OCI-LY3 (cell line): ENCODE measurements at regions not wholly inside any gene's neighbourhood (a gene's known extent, or its start where the extent isn't known, plus 50 kb on each side); places are given as distances from the start of the nearest gene placed in this dataset.
"Not testable (repeated sequence)": the region's sequence is repeated elsewhere in the genome, so short reads cannot be mapped to it uniquely, and the experiment has no call there.

Experiments used
- H2AFZ ChIP-seq: fragments of 200-600, 300-600 bp; shearing (Covaris generic); 2 replicates; pipeline ENCODE4 v1.6.0; 2014; ENCODE audit warnings: antibody characterized with exemption, low read depth, low read length
- H3K27ac ChIP-seq: fragments of 200-600, 300-600 bp; sonication (generic); 2 replicates; pipeline ENCODE4 v1.5.1; 2014; ENCODE audit warnings: mild to moderate bottlenecking, low read length, moderate library complexity, mixed read lengths
- H3K27me3 ChIP-seq: fragments of 200-600, 300-600 bp; sonication (generic); 2 replicates; pipeline ENCODE4 v1.6.1; 2014; ENCODE audit warnings: low read depth, low read length, mixed read lengths
- H3K36me3 ChIP-seq: fragments of 200-600, 300-600 bp; sonication (generic); replicated peaks from 2 replicates; pipeline ENCODE3; 2014; ENCODE audit warnings: low read depth, low read length, mixed read lengths
- H3K4me1 ChIP-seq: fragments of 300-600, 200-600 bp; sonication (generic); 2 replicates; pipeline ENCODE4 v1.6.1; 2014; ENCODE audit warnings: low read length, mixed read lengths
- H3K4me2 ChIP-seq: fragments of 200-600, 300-600 bp; sonication (generic); 2 replicates; pipeline ENCODE4 v1.6.1; 2014; ENCODE audit warnings: low read length, mixed read lengths
- H3K4me3 ChIP-seq: fragments of 300-600, 200-600 bp; sonication (generic); 2 replicates; pipeline ENCODE4 v1.5.1; 2014; ENCODE audit warnings: antibody characterized with exemption, mild to moderate bottlenecking, low read length, moderate library complexity
- H3K79me2 ChIP-seq: fragments of 300-600, 200-600 bp; shearing (Covaris generic); 2 replicates; pipeline ENCODE4 v1.6.1; 2014; ENCODE audit warnings: mild to moderate bottlenecking, low read length, mixed read lengths
- H3K9ac ChIP-seq: fragments of 300-600, 200-600 bp; shearing (Covaris generic); 2 replicates; pipeline ENCODE4 v1.6.0; 2014; ENCODE audit warnings: mild to moderate bottlenecking, low read length, moderate library complexity
- H3K9me3 ChIP-seq: fragments of 200-600, 300-600 bp; shearing (Covaris generic); 2 replicates; pipeline ENCODE4 v1.6.1; 2014; ENCODE audit warnings: low read length, mixed read lengths; ENCODE audit not compliant: insufficient read depth
- H4K20me1 ChIP-seq: fragments of 200-600, 300-600 bp; sonication (generic); 2 replicates; pipeline ENCODE4 v1.6.1; 2016; ENCODE audit warnings: low read length, mixed read lengths; ENCODE audit not compliant: insufficient read depth
- EZH2phosphoT487 ChIP-seq: fragments of 200-600 bp; shearing (Covaris generic); IDR thresholded peaks from 2 replicates; pipeline ENCODE4 v1.6.1; 2018; ENCODE audit warnings: antibody characterized with exemption, mixed run types, low read depth
- TF ChIP-seq, protein P1 (sequence below): fragments of 200-600, 300-600 bp; sonication (generic); IDR thresholded peaks from 2 replicates; pipeline ENCODE4 v1.5.1; 2014; ENCODE audit warnings: antibody characterized with exemption, low read length, low read depth

GRCh38 chr2:7094231-7094741 is 177.1 kb downstream of the RNF144A start:
- no peak overlapping the region for H3K4me3 ChIP-seq
- H3K4me1 ChIP-seq: peaks cover 10% of the 10 kb centered on the region
- H3K79me2 ChIP-seq: no peaks in the 10 kb centered on the region
- H3K36me3 ChIP-seq: no peaks in the 10 kb centered on the region
- H2AFZ ChIP-seq: no peak overlapping the region
- peaks cover 10% of the 10 kb centered on the region for H3K27me3 ChIP-seq
- H3K4me2 ChIP-seq: no peak overlapping the region
- TF ChIP-seq EZH2phosphoT487: no peak
- TF ChIP-seq, protein P1, sequence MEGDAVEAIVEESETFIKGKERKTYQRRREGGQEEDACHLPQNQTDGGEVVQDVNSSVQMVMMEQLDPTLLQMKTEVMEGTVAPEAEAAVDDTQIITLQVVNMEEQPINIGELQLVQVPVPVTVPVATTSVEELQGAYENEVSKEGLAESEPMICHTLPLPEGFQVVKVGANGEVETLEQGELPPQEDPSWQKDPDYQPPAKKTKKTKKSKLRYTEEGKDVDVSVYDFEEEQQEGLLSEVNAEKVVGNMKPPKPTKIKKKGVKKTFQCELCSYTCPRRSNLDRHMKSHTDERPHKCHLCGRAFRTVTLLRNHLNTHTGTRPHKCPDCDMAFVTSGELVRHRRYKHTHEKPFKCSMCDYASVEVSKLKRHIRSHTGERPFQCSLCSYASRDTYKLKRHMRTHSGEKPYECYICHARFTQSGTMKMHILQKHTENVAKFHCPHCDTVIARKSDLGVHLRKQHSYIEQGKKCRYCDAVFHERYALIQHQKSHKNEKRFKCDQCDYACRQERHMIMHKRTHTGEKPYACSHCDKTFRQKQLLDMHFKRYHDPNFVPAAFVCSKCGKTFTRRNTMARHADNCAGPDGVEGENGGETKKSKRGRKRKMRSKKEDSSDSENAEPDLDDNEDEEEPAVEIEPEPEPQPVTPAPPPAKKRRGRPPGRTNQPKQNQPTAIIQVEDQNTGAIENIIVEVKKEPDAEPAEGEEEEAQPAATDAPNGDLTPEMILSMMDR: no peak
- no peak overlapping the region for H3K27ac ChIP-seq
- no peaks in the 10 kb centered on the region for H3K9me3 ChIP-seq
- no peak overlapping the region for H3K9ac ChIP-seq
- no peaks in the 10 kb centered on the region for H4K20me1 ChIP-seq

DNA sequence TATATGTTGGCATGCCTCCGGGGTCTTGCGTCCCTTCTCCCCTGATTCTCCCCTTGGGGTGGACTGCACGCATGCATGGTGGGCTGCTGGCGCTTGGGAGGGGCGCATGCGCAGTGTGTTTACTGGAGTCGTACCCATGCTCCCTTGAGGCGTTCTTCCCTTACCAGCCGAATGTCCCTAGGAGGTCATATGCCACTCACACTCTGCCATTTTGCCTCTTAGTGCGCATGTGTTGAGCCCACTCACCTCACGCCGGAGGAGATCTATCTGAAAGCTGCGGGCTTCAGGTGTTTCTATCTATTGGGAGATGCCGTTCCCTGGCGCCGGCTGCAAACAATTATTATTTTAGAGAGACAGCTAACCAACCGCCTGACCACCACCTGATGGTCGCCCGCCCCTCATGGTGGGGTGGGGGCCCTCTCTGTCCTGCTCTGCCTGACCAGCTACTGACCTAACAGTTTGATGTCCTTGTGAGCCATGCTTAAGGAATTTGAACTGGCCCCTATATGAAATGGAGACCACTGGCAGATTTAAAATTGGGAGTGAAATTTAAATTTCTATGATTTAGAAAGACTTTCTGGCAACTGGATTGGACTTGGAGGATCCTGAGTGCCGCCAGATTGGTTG is 179.6 kb downstream of the RNF144A start:
- H3K4me2 ChIP-seq: peak overlapping the region; percentile 86
- H3K79me2 ChIP-seq: no peaks in the 10 kb centered on the region
- TF ChIP-seq EZH2phosphoT487: no peak
- TF ChIP-seq, protein P1: no peak
- no peak overlapping the region for H3K9ac ChIP-seq
- no peaks in the 10 kb centered on the region for H3K36me3 ChIP-seq
- no peak overlapping the region for H2AFZ ChIP-seq
- 0 out of 2 replicates have a peak, but pooled peaks cover 3% of the 10 kb centered on the region for H3K9me3 ChIP-seq
- no peak overlapping the region for H3K27ac ChIP-seq
- H3K27me3 ChIP-seq: peaks cover 10% of the 10 kb centered on the region
- H3K4me3 ChIP-seq: peak overlapping the region; percentile 69; the same call in 1 of the 2 replicates
- H4K20me1 ChIP-seq: no peaks in the 10 kb centered on the region
- peaks cover 13% of the 10 kb centered on the region for H3K4me1 ChIP-seq

DNA sequence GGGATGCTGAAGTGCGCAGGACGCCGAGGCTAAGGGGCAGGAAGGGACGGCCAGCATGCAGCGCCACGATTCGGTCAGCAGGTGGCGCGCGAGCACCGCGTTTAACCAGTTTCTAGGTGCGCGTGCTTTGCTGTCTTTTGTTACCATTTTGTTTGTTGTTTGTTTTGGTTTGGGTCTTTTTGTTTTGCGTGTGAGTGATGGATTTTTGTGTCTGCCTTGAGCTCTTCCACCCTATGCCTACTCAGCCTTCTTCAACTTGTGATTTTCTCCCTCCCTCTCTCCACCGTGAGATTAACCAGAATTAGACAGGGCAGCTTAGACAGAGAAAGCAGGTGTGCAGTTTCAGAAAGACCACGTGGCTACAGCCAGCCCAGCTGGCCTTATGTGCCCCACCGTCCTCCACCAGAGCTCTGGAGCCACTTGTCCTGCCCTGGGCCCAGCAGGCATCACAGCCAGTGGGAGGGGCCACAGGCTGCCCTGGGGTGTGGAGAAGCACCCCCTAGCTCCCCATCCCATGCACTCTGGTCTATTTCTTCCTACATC is 180.2 kb downstream of the RNF144A start:
- peak overlapping the region; percentile 31; the same call in 1 of the 2 replicates for H3K9ac ChIP-seq
- H3K4me3 ChIP-seq: peak overlapping the region; percentile 69

DNA sequence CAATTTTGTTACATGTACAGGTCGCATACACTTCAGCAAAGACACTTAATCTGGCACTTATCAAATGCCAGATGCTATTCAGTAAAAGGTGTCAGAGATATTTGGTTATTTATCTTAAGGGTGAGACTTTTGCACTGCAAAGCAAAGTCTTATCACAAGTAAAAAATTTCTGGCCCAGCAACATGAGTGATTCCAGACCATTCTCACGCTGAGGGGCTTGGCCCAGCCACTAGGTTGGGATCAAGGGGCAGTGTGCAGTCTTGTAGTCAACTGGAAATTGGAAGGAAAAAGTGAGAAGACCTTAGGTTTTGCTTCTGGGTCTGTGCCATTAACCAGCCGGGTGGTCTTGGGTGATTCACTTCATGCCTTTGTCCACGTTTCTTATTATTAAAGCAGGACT is 181.6 kb downstream of the RNF144A start:
- H3K27me3 ChIP-seq: peaks cover 10% of the 10 kb centered on the region
- H3K79me2 ChIP-seq: no peaks in the 10 kb centered on the region
- H3K4me3 ChIP-seq: no peak overlapping the region
- H2AFZ ChIP-seq: no peak overlapping the region
- no peaks in the 10 kb centered on the region for H4K20me1 ChIP-seq
- H3K9ac ChIP-seq: no peak overlapping the region
- 0 out of 2 replicates have a peak, but pooled peaks cover 3% of the 10 kb centered on the region for H3K9me3 ChIP-seq
- peaks cover 13% of the 10 kb centered on the region for H3K4me1 ChIP-seq
- H3K27ac ChIP-seq: no peak overlapping the region
- no peak for TF ChIP-seq EZH2phosphoT487
- TF ChIP-seq, protein P1: no peak
- H3K36me3 ChIP-seq: no peaks in the 10 kb centered on the region
- H3K4me2 ChIP-seq: no peak overlapping the region

More for the DNA sequence above, 180.2 kb downstream of the RNF144A start:
- Histone ChIP-seq H4K20me1 (no peaks in the 10 kb centered on the region), H3K9me3 (0 out of 2 replicates have a peak, but pooled peaks cover 3% of the 10 kb centered on the region), H2AFZ (peak overlapping the region; percentile 87), H3K4me2 (peak overlapping the region; percentile 86), H3K4me1 (peaks cover 13% of the 10 kb centered on the region), H3K27me3 (peaks cover 10% of the 10 kb centered on the region), H3K79me2 (no peaks in the 10 kb centered on the region), H3K36me3 (no peaks in the 10 kb centered on the region), H3K27ac (no peak overlapping the region)
- TF ChIP-seq, protein P1: peak; percentile 96
- TF ChIP-seq EZH2phosphoT487: no peak

DNA sequence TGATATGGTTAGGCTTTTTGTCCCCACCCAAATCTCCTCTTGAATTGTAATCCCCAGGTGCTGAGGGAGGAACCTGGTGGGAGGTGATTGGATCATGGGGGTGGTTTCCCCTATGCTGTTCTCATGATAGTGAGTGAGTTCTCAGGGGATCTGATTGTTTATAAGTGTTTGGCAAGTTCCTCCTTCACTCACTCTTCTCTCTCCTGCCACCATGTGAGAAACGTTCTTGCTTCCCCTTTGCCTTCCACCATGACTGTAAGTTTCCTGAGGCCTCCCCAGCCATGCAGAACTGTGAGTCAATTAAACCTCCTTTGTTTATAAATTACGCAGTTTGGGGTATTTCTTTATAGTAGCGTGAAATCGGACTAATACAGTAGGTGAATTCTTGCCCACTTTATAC is 182.5 kb downstream of the RNF144A start:
- not testable (repeated sequence) for H3K36me3 ChIP-seq, H3K4me3 ChIP-seq, H3K4me2 ChIP-seq, H3K9me3 ChIP-seq, H4K20me1 ChIP-seq, H2AFZ ChIP-seq, H3K27ac ChIP-seq, H3K9ac ChIP-seq, H3K79me2 ChIP-seq
- peaks cover 10% of the 10 kb centered on the region for H3K27me3 ChIP-seq
- peaks cover 13% of the 10 kb centered on the region for H3K4me1 ChIP-seq
